C4-2B (cell line): ENCODE measurements at regions not wholly inside any gene's neighbourhood (a gene's known extent, or its start where the extent isn't known, plus 50 kb on each side); places are given as distances from the start of the nearest gene placed in this dataset.

Experiments used
- H3K27ac ChIP-seq: fragments of 450-650 bp; 2 replicates; pipeline ENCODE4 v1.5.1; 2017
- CTCF ChIP-seq: fragments of 450-650 bp; conservative IDR thresholded peaks from 2 replicates; pipeline ENCODE4 v1.5.1; 2017; ENCODE audit warnings: mild to moderate bottlenecking
- ZFX ChIP-seq: fragments of 450-650 bp; IDR thresholded peaks from 2 replicates; pipeline ENCODE4 v1.6.1; 2017

- no peak overlapping the region for H3K27ac ChIP-seq
- TF ChIP-seq CTCF = no peak
- no peak for TF ChIP-seq ZFX
These were observed 576.6 kb downstream of the NPHP4 start for GRCh38 chr1:5415606-5416005.

- TF ChIP-seq CTCF = no peak
- no peak for TF ChIP-seq ZFX
- H3K27ac ChIP-seq = no peak overlapping the region
These were observed 581.6 kb downstream of the NPHP4 start for GRCh38 chr1:5410652-5411051.

- TF ChIP-seq ZFX (no peak), CTCF (no peak)
- H3K27ac ChIP-seq = no peak overlapping the region
These were observed 583.8 kb downstream of the NPHP4 start for GRCh38 chr1:5408401-5408800.

GRCh38 chr1:5405263-5405662 is 587.0 kb downstream of the NPHP4 start:
- TF ChIP-seq CTCF (no peak), ZFX (no peak)
- no peak overlapping the region for H3K27ac ChIP-seq

GRCh38 chr1:5404412-5405203 is 587.6 kb downstream of the NPHP4 start:
- no peak for TF ChIP-seq ZFX
- TF ChIP-seq CTCF = no peak
- H3K27ac ChIP-seq = no peak overlapping the region

- TF ChIP-seq ZFX (no peak), CTCF (no peak)
- no peak overlapping the region for H3K27ac ChIP-seq
These were observed 588.3 kb downstream of the NPHP4 start for GRCh38 chr1:5403935-5404334.

- TF ChIP-seq CTCF = no peak
- no peak for TF ChIP-seq ZFX
- no peak overlapping the region for H3K27ac ChIP-seq
These were observed 589.6 kb downstream of the NPHP4 start for GRCh38 chr1:5402618-5403017.
